DMS153 (cell line): ENCODE measurements at regions not wholly inside any gene's neighbourhood (a gene's known extent, or its start where the extent isn't known, plus 50 kb on each side); places are given as distances from the start of the nearest gene placed in this dataset.
"Not testable (repeated sequence)": the region's sequence is repeated elsewhere in the genome, so short reads cannot be mapped to it uniquely, and the experiment has no call there.

Experiments used
- DNase-seq: peaks from one replicate; lab custom pipeline; 2025; lab: John Stamatoyannopoulos, UW

GRCh38 chr2:142483653-142484052 is 352.8 kb upstream of the LRP1B start:
- DNase-seq: no peak

- DNase-seq: no peak
Measured at GRCh38 chr2:142478206-142478605, 347.4 kb upstream of the LRP1B start.

- DNase-seq: no peak
Measured at GRCh38 chr2:142472382-142472781, 341.6 kb upstream of the LRP1B start.

GRCh38 chr2:142467321-142467720 is 336.5 kb upstream of the LRP1B start:
- DNase-seq: no peak

- no peak for DNase-seq
Measured at GRCh38 chr2:142463047-142463446, 332.2 kb upstream of the LRP1B start.

DNA sequence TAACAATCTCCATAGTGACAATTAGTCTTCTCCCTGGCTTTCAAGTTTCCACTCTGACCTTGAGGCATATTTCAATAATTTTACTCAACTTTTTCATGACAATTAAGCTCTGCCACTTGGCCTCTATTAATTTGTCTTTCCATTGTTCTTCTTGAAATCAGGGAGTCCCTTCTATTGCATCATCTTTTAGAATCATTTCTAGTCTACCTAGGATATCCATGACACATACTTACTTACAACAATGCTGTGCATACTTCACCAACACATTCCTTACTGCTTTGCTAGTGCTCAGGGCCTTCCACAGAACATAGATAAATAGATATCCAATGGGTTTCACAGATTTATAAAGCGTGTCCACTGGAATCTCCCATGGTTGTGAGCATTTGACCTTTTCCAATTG is 331.5 kb upstream of the LRP1B start:
- no peak for DNase-seq

- DNase-seq: peak; percentile 73
Measured at GRCh38 chr2:142445551-142446072, 314.8 kb upstream of the LRP1B start.

GRCh38 chr2:142445023-142445422 is 314.2 kb upstream of the LRP1B start:
- DNase-seq: no peak

DNA sequence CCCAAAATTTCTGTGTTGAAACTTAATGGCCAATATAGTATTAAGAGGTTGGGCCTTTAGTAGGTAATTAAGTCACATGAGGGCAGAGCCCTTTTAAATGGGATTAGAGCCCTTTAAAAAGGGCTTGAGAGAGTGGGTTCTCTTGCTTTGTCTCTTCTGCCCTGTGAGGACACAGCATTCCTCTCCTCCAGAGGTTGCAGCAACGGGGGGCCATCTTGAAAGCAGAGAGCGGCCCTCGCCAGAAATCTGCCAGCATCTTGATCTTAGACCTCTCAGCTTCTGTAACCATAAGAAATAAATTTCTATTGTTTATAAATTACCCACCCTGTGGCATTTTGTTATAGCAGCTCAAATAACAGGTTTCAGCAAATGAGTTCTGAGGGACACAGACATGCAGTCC is 305.0 kb upstream of the LRP1B start:
- no peak for DNase-seq

GRCh38 chr2:142426064-142426463 is 295.2 kb upstream of the LRP1B start:
- no peak for DNase-seq

- no peak for DNase-seq
Measured at GRCh38 chr2:142425551-142425950, 294.7 kb upstream of the LRP1B start.

DNA sequence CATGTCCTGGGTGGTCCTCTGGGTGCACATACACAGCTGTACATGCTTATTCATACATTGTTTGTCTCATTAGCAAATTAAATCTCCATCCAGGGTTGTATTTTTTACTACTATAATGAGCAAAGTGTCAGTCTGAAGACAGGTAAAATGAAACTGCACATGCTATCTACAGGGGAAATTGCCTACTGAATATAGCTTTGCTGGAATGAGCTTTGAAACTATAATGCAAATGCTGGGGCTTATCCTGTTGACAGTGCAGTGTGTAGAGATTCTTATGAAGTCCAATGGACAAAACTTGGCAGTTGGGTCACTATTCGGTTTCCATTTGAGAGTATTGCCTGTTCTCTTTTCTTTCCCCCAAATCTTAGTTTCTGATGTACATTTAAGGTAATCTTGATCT is 292.8 kb upstream of the LRP1B start:
- DNase-seq: no peak

DNA sequence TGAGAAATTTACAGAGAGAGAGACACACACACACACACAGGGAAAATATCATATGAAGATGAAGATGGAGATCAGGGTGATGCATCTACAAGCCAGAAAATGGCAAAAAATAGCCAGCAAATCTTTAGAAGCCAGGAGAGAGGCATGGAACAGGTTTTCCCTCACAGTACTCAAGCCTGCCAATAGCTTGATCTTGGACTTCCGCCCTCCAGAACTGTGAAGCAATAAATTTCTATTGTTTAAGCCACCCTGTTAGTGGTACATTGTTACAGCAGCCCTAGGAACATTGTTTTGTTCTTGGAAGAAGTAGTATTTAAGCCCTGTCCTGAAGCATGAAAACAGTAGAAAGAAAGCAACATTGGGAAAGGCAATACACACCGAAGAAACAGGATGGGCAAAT is 292.0 kb upstream of the LRP1B start:
- no peak for DNase-seq

DNA sequence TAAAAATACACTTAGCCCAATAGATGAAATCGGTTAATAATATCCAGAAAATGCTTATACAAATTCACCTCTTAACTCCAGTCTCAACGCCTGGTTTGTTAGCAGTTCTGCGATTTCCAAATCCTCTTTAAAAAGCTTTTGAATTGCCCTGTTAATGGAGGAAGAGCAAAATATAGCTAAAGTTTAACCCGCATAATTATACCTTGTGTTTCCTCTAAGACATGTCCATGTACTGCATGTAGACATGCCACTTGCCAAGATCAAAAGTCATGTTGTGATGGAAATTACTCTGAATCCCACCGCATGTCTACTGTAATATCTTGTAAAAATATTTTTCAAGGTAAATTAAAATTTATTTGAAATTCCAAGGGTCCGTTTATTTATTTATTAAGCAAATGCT is 291.2 kb upstream of the LRP1B start:
- DNase-seq: no peak

DNA sequence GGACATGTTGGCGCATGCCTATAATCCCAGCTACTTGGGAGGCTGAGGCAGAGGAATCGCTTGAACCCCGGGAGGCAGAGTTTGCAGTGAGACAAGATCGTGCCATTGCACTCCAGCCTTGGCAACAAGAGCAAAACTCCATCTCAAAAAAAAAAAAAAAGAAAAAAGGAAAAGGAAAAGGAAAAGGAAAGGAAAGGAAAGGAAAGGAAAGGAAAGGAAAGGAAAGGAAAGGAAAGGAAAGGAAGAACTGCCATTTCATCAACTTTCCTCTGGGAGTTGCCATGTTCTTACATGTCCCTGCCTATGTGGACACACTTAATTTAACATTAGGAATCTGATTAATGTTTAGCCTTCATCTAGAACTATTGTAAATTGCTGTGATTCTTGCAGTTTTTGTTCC is 287.9 kb upstream of the LRP1B start:
- not testable (repeated sequence) for DNase-seq

- DNase-seq: no peak
Measured at GRCh38 chr2:142416996-142417395, 286.2 kb upstream of the LRP1B start.

- no peak for DNase-seq
Measured at GRCh38 chr2:142415461-142415860, 284.6 kb upstream of the LRP1B start.

DNA sequence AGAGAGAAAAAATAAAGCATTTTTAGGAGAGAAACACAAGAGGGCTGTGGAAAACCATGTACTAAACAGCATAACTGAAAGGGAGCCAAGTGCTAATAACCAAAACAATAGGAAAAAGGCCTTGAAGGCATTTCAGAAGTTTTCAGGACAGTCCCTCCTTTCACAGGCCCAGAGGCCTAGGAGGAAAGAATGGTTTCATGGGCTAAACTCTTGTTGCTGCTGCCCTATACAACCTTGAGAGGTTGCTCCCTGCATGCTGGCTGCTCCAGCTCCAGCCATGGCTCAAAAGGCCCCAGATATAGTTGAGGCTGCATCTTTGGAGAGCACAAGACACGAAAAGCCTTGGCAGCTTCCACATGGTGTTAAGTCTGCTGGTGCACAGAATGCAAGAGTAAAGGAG is 267.4 kb upstream of the LRP1B start:
- DNase-seq: no peak

- no peak for DNase-seq
Measured at GRCh38 chr2:142395291-142395690, 264.5 kb upstream of the LRP1B start.

DNA sequence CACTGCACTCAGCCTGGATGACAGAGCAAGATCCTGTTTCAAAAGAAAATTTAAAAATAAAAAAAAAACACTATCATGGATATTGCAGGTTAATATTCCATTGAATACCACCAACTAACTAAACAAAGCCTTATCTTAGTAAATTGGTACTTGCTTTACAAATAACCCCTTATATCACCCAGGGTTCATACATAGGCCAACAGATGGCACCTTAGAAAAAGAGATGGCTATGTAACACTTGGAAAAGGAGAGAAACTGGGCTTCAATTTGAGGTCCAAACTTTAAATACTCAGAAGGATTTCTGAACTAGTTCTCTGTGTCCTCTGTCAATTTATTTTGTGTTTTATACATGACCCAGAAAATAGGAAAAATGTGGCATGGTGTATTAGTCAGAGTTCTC is 249.6 kb upstream of the LRP1B start:
- no peak for DNase-seq

GRCh38 chr2:142362069-142362468 is 231.3 kb upstream of the LRP1B start:
- DNase-seq: not testable (repeated sequence)

DNA sequence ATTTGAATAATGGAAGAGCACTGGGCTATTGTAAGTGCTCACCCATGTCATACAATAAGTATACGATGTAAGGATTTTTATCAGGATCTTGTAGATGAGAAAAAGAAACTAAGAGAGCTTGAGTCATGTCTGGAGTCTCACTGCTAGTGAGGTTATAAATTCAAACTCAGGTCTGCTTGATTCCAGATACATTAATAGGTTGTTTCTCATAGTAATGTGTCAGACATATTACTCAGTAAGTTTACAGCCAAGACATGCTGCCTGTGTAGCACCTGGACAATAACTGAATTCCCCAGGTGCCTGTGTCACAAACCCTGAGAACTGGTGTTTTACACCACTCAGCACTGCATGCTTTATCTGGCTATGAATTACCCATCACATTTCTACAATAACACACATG is 216.9 kb upstream of the LRP1B start:
- DNase-seq: no peak

DNA sequence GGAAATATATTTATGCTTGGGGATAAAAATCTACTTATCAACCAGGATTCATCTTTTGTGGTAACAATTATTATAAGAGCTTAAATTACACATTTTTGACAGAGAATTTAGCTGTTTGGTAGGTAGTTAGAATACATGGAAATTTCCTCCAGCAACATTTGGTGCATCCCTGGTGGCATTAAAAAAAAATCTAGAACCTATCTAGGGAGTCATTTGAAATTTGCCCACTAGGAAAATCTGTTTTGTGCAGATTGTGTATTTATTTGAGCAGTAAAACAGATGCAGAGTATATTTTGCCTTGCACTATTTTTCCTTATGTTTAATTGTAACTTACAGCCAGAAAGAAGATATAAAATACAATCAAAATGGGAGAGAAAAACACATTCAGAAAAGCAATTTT is 208.4 kb upstream of the LRP1B start:
- DNase-seq: no peak

DNA sequence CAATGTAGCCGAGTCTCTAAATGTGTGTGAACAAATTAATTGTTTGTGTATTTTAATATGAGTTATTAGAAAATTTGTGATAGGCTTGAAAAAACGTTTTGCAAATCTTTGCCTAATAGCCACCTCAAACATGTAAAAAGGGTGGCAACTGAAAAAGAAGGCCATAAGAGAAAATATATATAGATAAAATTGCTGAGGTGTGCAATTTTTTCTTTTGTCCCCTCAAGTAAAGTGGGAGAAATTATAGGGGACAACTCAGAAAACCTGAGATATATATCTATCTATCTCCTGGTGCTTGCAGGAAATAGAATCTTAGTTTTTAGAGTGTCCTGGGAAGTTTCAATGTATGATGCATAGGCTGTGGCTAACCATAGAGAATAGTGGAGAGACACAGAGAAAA is 201.4 kb upstream of the LRP1B start:
- DNase-seq: no peak

GRCh38 chr2:142330458-142330857 is 199.6 kb upstream of the LRP1B start:
- no peak for DNase-seq
